Breast epithelium (tissue), 3 donors: ENCODE measurements at regions not wholly inside any gene's neighbourhood (a gene's known extent, or its start where the extent isn't known, plus 50 kb on each side); places are given as distances from the start of the nearest gene placed in this dataset.
"Not testable (repeated sequence)": the region's sequence is repeated elsewhere in the genome, so short reads cannot be mapped to it uniquely, and the experiment has no call there.

Experiments
- POLR2A ChIP-seq: fragments of 450-650 bp; IDR thresholded peaks from one replicate; pipeline ENCODE4 v1.6.1; 2016; ENCODE audit warnings: antibody characterized with exemption, mild to moderate bottlenecking, moderate library complexity
- TF ChIP-seq, protein P1 (sequence below), 3 donors: fragments of 450-650 bp; IDR thresholded peaks; one replicate each; pipeline ENCODE4 v1.5.1; 2016 to 2017; ENCODE audit warnings: antibody characterized with exemption in 3 of 3, mild to moderate bottlenecking in 3 of 3, moderate library complexity in 3 of 3

DNA sequence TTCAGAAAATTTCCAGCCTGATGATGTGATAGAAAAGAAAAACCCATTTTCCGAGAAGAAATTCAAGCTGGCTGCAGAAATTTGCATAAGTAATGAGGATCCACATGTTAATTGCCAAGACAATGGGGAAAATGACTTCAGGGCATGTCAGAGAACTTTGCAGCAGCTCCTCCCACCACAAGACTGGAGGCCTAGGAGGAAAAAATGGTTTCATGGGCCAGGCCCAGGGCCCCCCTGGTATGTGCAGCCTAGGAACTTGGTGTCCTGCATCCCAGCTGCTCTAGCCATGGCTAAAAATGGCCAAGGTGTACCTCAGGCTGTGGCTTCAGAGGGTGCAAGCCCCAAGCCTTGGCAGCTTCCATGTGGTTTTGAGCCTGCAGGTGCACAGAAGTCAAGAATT, 152.0 kb upstream of the EPHA4 start:
- TF ChIP-seq, protein P1, sequence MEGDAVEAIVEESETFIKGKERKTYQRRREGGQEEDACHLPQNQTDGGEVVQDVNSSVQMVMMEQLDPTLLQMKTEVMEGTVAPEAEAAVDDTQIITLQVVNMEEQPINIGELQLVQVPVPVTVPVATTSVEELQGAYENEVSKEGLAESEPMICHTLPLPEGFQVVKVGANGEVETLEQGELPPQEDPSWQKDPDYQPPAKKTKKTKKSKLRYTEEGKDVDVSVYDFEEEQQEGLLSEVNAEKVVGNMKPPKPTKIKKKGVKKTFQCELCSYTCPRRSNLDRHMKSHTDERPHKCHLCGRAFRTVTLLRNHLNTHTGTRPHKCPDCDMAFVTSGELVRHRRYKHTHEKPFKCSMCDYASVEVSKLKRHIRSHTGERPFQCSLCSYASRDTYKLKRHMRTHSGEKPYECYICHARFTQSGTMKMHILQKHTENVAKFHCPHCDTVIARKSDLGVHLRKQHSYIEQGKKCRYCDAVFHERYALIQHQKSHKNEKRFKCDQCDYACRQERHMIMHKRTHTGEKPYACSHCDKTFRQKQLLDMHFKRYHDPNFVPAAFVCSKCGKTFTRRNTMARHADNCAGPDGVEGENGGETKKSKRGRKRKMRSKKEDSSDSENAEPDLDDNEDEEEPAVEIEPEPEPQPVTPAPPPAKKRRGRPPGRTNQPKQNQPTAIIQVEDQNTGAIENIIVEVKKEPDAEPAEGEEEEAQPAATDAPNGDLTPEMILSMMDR (IDR thresholded peaks at IDR 0.05) = not testable (repeated sequence)
- TF ChIP-seq POLR2A = not testable (repeated sequence)
